ENCODE measurements at regions not wholly inside any gene's neighbourhood (a gene's known extent, or its start where the extent isn't known, plus 50 kb on each side); places are given as distances from the start of the nearest gene placed in this dataset.

GRCh38 chr5:7117961-7118360 lies 278.0 kb upstream of the ADCY2 start:
- Histone ChIP-seq H3K4me3 (ENCODE audit: insufficient read depth, low read depth, low read length) (no peak overlapping the region), H3K4me2 (ENCODE audit: low read depth, low read length) (no peak overlapping the region), H2BK20ac (ENCODE audit: low read depth, low read length) (no peak overlapping the region), H3K36me3 (ENCODE audit: control insufficient read depth, insufficient read depth, low read length) (no peaks in the 10 kb centered on the region), H3K4me1 (ENCODE audit: control insufficient read depth, insufficient read depth, low read length) (no peaks in the 10 kb centered on the region), H3K79me1 (ENCODE audit: low read depth in 1 of 2, low read length in 2 of 2) (no peaks in the 10 kb centered on the region), H3K14ac (replicated peaks; ENCODE audit: low read depth, low read length) (no peak overlapping the region), H2AK9ac (replicated peaks; ENCODE audit: low read depth, low read length, poor library complexity) (no peak overlapping the region), H2AK5ac (ENCODE audit: low read depth, low read length) (no peak overlapping the region), H2BK15ac (ENCODE audit: low read depth, low read length) (no peak overlapping the region), H2BK120ac (ENCODE audit: low read depth, low read length) (no peak overlapping the region), H2AFZ (replicated peaks; ENCODE audit: low read length, poor library complexity) (no peak overlapping the region), H3K23ac (ENCODE audit: low read depth, low read length) (no peak overlapping the region), H2BK5ac (ENCODE audit: low read depth, low read length, poor library complexity, severe bottlenecking) (no peak overlapping the region), H3K9me1 (ENCODE audit: insufficient read depth, low read length) (no peaks in the 10 kb centered on the region), H3K56ac (ENCODE audit: extremely low read depth, insufficient read depth, low read length) (no peak overlapping the region), H4K20me1 (ENCODE audit: insufficient read depth, low read length) (no peaks in the 10 kb centered on the region), H4K91ac (ENCODE audit: insufficient read depth, low read depth, low read length) (no peak overlapping the region), H3K27me3 (ENCODE audit: control insufficient read depth, insufficient read depth, low read length) (no peaks in the 10 kb centered on the region), H3K9ac (ENCODE audit: low read depth, low read length) (no peak overlapping the region), H3K18ac (ENCODE audit: low read depth, low read length) (no peak overlapping the region), H3K27ac (ENCODE audit: insufficient read depth, low read length) (no peak overlapping the region), H4K5ac (ENCODE audit: low read depth, low read length) (no peak overlapping the region), H3K9me3 (ENCODE audit: control insufficient read depth, insufficient read depth, low read length) (peaks cover 11% of the 10 kb centered on the region; the same call in 1 of the 2 replicates), H3K4ac (ENCODE audit: low read depth, low read length) (no peak overlapping the region), H4K8ac (ENCODE audit: low read depth in 2 of 2, low read length in 2 of 2) (no peak overlapping the region)
- in situ Hi-C loops (cut with MboI; ENCODE audit: low sequenced_read_pairs): no loop called here
- BruUV-seq (replicated peaks): no TSS peak
- WGBS, 2 experiments (ENCODE audit: extremely low coverage in 2 of 2, insufficient read length in 1 of 2): no CpG with 5 or more reads among the region's 6 CpGs
- intact Hi-C loops (cut with micrococcal nuclease): no loop called here
- TF ChIP-seq ELK1 (IDR thresholded peaks at IDR 0.05; ENCODE audit: borderline replicate concordance, low read depth, low read length) (no peak), MXI1 (IDR thresholded peaks at IDR 0.05; ENCODE audit: borderline replicate concordance, low read depth, low read length) (no peak), MAZ (IDR thresholded peaks at IDR 0.05; ENCODE audit: borderline replicate concordance, low read depth, low read length) (no peak), NFE2L2 (IDR thresholded peaks at IDR 0.05; ENCODE audit: low read depth, low read length) (no peak), SMC3 (IDR thresholded peaks at IDR 0.05; ENCODE audit: low read depth, low read length) (no peak), RFX5 (IDR thresholded peaks at IDR 0.05; ENCODE audit: low read depth, low read length) (no peak), USF2 (IDR thresholded peaks at IDR 0.05; ENCODE audit: low read depth, low read length) (no peak), CTCF (conservative IDR thresholded peaks at IDR 0.05; ENCODE audit: low read depth, low read length) (no peak), RAD21 (IDR thresholded peaks at IDR 0.05; ENCODE audit: low read length) (no peak), FOS (IDR thresholded peaks at IDR 0.05; ENCODE audit: low read depth, low read length) (no peak), MAFK (IDR thresholded peaks at IDR 0.05; ENCODE audit: low read depth, low read length) (no peak), RCOR1 (IDR thresholded peaks at IDR 0.05; ENCODE audit: insufficient replicate concordance, low read length) (no peak), CEBPB (IDR thresholded peaks at IDR 0.05; ENCODE audit: low read depth, low read length) (no peak), CHD1 (IDR thresholded peaks at IDR 0.05; ENCODE audit: low read depth, low read length) (no peak), BHLHE40 (IDR thresholded peaks at IDR 0.05; ENCODE audit: low read depth, low read length) (no peak), POLR2A (IDR thresholded peaks at IDR 0.05; ENCODE audit: low read depth, low read length) (no peak)
- ChIA-PET CTCF (no interaction called here), POLR2A (ENCODE audit: unreplicated experiment) (no interaction called here)
- dilution Hi-C loops (cut with HindIII; ENCODE audit: low sequenced_read_pairs, unreplicated experiment): no loop called here
- no peak for DNase-seq
- no peak for ATAC-seq (ENCODE audit: low read depth)

All from IMR-90 (cell line).